Spleen (tissue), 3 donors: ENCODE measurements at regions not wholly inside any gene's neighbourhood (a gene's known extent, or its start where the extent isn't known, plus 50 kb on each side); places are given as distances from the start of the nearest gene placed in this dataset.

Experiments
- POLR2A ChIP-seq, 3 donors: fragments of 450-650 bp; IDR thresholded peaks; one replicate each; pipeline ENCODE4 v1.5.1; 2017; ENCODE audit warnings: antibody characterized with exemption in 3 of 3, mild to moderate bottlenecking in 1 of 3
- POLR2AphosphoS5 ChIP-seq, 3 donors: sonication (generic); formaldehyde crosslinking; IDR thresholded peaks; one replicate each; pipeline ENCODE4 v1.5.1; 2017; ENCODE audit warnings: antibody characterized with exemption in 3 of 3

DNA sequence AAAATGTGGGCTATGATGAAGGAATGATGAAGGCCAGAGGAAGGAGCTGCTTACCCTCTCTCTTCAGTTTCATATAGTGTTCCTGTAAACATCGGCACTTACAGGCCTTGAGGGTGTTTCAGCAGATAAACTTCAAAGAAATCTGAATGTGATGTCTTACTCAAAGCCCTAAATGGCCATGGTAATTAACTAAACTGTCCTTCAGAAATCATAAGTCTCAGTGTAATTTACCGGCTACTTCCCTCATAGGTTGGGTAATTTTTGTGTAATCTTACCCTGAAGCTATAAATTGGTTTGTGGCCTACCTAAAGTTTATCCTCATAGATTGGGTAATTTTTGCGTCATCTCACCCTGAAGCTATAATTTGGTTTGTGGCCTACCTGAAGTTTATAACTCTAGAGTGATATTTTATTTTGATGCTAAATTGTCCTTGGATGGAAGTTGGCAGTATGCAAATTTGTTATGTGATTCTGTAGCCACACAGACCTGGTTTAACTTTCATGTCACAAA lies 2700.3 kb downstream of the ARAP2 start:
- TF ChIP-seq POLR2A (IDR thresholded peaks at IDR 0.05) (no peak), POLR2AphosphoS5 (IDR thresholded peaks at IDR 0.05) (no peak)
